ENCODE measurements at regions not wholly inside any gene's neighbourhood (a gene's known extent, or its start where the extent isn't known, plus 50 kb on each side); places are given as distances from the start of the nearest gene placed in this dataset.

DNA sequence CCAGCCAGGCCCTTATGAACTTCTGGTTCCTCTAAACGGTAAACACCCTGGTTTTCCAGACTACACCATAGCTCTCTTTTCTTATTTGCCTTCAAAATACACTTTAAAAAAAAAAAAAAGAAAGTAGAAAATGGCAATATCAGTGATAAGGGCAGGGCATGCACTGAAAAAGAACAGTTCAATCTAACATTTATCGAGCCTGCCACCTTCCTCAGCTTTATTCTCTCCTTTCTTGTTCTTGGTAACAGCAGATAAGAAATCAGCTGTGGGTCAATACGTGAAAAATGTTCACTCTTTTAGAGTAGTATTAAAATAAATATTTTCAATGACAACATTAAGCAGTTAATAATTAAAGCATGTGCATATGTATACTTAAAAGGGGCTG, 83.1 kb upstream of the ZNF648 start:
- DNase-seq (ENCODE audit: extremely low spot score, unreplicated experiment): no peak
- TF ChIP-seq, protein P1, sequence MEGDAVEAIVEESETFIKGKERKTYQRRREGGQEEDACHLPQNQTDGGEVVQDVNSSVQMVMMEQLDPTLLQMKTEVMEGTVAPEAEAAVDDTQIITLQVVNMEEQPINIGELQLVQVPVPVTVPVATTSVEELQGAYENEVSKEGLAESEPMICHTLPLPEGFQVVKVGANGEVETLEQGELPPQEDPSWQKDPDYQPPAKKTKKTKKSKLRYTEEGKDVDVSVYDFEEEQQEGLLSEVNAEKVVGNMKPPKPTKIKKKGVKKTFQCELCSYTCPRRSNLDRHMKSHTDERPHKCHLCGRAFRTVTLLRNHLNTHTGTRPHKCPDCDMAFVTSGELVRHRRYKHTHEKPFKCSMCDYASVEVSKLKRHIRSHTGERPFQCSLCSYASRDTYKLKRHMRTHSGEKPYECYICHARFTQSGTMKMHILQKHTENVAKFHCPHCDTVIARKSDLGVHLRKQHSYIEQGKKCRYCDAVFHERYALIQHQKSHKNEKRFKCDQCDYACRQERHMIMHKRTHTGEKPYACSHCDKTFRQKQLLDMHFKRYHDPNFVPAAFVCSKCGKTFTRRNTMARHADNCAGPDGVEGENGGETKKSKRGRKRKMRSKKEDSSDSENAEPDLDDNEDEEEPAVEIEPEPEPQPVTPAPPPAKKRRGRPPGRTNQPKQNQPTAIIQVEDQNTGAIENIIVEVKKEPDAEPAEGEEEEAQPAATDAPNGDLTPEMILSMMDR (conservative IDR thresholded peaks at IDR 0.05): no peak
- no peaks in the 10 kb centered on the region for H3K36me3 Mint-ChIP-seq
- H3K9me3 Mint-ChIP-seq: no peaks in the 10 kb centered on the region
- H3K4me3 Mint-ChIP-seq: peak overlapping the region; percentile 65
- H3K4me1 Mint-ChIP-seq (ENCODE audit: unreplicated experiment): peaks cover 34% of the 10 kb centered on the region
- H3K27ac Mint-ChIP-seq: peak overlapping the region; percentile 91
- no peaks in the 10 kb centered on the region for H3K27me3 Mint-ChIP-seq

DNA sequence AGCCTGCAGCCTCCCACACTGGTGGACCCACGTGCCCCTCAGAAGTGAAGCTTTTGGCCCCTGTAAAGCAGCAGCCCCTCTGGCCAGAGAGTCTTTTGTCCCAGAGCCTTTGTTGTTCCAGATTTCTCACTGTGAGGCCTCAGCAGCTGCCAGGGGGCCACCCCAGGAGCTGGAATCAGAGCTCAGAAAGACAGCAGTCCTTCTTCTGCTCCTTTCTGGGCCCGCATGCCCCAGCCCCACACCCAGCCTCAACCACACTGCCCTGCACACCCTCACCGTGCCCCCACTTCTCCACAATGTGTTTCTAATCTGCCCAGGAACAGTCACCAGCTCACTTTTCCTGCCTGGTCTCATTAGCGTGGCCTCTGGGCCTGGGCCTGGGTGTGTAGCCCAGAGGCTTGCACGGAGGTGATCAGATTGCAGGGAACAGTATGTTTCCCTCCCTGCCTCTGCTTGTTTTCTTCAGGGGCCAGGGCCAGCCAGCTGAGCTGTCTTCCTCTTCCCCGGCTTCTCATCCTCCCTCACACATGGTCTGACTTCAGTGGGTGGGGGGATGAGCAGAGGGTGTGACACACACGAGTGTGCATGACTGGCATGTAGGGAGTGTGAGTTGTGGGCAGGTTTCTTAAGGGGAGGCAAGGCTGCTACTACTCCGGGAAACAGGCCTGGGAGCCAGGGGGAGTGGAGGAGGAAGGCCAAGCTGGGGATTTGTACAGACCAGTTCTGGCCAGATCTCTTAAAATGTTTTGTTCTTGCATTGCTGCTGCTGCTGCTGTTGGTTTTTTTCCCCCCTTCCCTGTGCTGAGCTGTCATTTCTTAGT, 82.5 kb upstream of the ZNF648 start:
- TF ChIP-seq, protein P1 (conservative IDR thresholded peaks at IDR 0.05): no peak
- H3K9me3 Mint-ChIP-seq: no peaks in the 10 kb centered on the region
- H3K4me1 Mint-ChIP-seq (ENCODE audit: unreplicated experiment): peaks cover 34% of the 10 kb centered on the region
- DNase-seq (ENCODE audit: extremely low spot score, unreplicated experiment): no peak
- H3K36me3 Mint-ChIP-seq: no peaks in the 10 kb centered on the region
- peak overlapping the region; percentile 65 for H3K4me3 Mint-ChIP-seq
- no peaks in the 10 kb centered on the region for H3K27me3 Mint-ChIP-seq
- peak overlapping the region; percentile 91 for H3K27ac Mint-ChIP-seq

DNA sequence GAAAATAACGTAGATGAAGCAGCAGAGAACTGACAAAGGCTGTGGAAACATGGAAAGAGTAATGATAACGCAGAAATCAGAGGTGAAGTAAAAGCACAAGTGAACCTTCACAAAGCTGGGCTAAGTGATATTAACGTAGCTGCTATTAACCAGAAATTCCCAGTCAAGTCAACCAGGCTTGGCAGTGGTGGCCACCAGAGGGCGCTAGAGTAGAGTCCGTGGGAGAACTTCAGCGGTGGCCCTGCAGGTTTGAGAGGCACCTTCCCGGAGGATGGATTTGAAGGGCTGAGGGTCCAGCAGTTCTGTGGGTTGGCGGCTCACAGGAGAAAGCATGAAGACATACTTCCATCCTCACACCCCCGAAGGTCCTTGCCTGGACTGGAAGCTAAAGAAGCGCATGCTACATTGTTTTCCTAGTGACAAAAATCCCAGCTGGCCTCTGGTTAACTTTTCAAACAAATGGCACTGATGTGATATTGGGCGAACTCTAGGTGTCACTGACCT, 81.7 kb upstream of the ZNF648 start:
- Mint-ChIP-seq H3K4me3 (peak overlapping the region; percentile 71), H3K4me1 (ENCODE audit: unreplicated experiment) (peaks cover 34% of the 10 kb centered on the region), H3K27ac (peak overlapping the region; percentile 91), H3K27me3 (no peaks in the 10 kb centered on the region), H3K9me3 (no peaks in the 10 kb centered on the region), H3K36me3 (no peaks in the 10 kb centered on the region)
- DNase-seq (ENCODE audit: extremely low spot score, unreplicated experiment): peak; percentile 94
- TF ChIP-seq, protein P1 (conservative IDR thresholded peaks at IDR 0.05): peak; percentile 99

DNA sequence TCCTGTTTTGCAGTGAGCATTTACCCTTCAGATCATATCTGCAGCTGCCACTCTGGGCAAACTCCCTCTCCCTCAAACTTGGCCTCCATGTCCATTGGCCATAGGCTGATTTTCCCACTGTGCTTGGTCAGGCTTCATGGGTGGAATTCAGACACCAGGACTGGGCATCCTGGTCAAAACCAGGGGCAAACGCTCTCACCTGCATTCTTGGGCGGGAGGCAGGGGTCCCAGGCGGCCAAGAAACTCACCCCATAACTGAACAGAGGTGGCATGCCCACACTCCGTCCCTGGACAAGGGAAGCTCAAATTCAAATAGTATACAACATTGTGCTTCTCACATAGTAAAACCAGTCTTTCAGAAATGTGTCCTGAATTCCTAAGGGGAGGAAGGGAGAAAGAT, 81.1 kb upstream of the ZNF648 start:
- no peaks in the 10 kb centered on the region for H3K27me3 Mint-ChIP-seq
- peaks cover 34% of the 10 kb centered on the region for H3K4me1 Mint-ChIP-seq (ENCODE audit: unreplicated experiment)
- no peak overlapping the region for H3K4me3 Mint-ChIP-seq
- H3K27ac Mint-ChIP-seq: peak overlapping the region; percentile 91
- no peaks in the 10 kb centered on the region for H3K36me3 Mint-ChIP-seq
- TF ChIP-seq, protein P1 (conservative IDR thresholded peaks at IDR 0.05): no peak
- H3K9me3 Mint-ChIP-seq: no peaks in the 10 kb centered on the region
- no peak for DNase-seq (ENCODE audit: extremely low spot score, unreplicated experiment)

DNA sequence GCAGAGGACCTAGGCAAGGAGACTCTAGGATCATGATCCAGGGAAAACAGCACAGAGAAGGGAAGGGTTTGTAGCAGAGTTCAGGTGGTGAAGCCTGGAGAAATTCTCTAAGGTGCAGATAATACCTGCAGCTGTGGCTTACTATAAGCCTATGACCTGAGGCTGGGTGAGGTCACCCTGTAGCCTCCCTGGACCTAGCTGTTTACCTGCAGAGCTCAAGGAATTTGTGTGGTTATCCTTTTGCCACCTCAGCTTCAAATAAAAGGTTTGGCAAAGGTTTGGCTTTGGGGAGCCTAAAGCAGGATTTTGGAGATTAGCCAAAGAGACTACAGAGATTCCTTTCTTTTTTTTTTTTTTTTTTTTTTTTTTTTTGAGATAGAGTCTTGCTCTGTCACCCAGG, 79.5 kb upstream of the ZNF648 start:
- no peak overlapping the region for H3K27ac Mint-ChIP-seq
- TF ChIP-seq, protein P1 (conservative IDR thresholded peaks at IDR 0.05): no peak
- H3K36me3 Mint-ChIP-seq: no peaks in the 10 kb centered on the region
- DNase-seq (ENCODE audit: extremely low spot score, unreplicated experiment): no peak
- H3K4me1 Mint-ChIP-seq (ENCODE audit: unreplicated experiment): peaks cover 29% of the 10 kb centered on the region
- no peaks in the 10 kb centered on the region for H3K9me3 Mint-ChIP-seq
- no peaks in the 10 kb centered on the region for H3K27me3 Mint-ChIP-seq
- H3K4me3 Mint-ChIP-seq: no peak overlapping the region
